Sigmoid colon (tissue), 3 donors: ENCODE measurements at regions not wholly inside any gene's neighbourhood (a gene's known extent, or its start where the extent isn't known, plus 50 kb on each side); places are given as distances from the start of the nearest gene placed in this dataset.

ENCODE experiments used
- POLR2A ChIP-seq, 2 donors: fragments of 450-650 bp; IDR thresholded peaks; one replicate each; pipeline ENCODE4 v1.6.1; 2016; ENCODE audit warnings: antibody characterized with exemption in 2 of 2, mild to moderate bottlenecking in 2 of 2, moderate library complexity in 2 of 2
- TF ChIP-seq, protein P1 (sequence below), 4 experiments: fragments of 450-650 bp in 3 of 4; fragments of 200-600 bp in 1 of 4; IDR thresholded peaks; one replicate each; pipeline ENCODE4 v1.5.1; 2016 to 2019; ENCODE audit warnings: antibody characterized with exemption in 4 of 4, mild to moderate bottlenecking in 3 of 4, moderate library complexity in 2 of 4

GRCh38 chr3:189580190-189580589 lies 51.0 kb upstream of the TP63 start:
- no peak for TF ChIP-seq POLR2A (IDR thresholded peaks at IDR 0.05)
- TF ChIP-seq, protein P1, sequence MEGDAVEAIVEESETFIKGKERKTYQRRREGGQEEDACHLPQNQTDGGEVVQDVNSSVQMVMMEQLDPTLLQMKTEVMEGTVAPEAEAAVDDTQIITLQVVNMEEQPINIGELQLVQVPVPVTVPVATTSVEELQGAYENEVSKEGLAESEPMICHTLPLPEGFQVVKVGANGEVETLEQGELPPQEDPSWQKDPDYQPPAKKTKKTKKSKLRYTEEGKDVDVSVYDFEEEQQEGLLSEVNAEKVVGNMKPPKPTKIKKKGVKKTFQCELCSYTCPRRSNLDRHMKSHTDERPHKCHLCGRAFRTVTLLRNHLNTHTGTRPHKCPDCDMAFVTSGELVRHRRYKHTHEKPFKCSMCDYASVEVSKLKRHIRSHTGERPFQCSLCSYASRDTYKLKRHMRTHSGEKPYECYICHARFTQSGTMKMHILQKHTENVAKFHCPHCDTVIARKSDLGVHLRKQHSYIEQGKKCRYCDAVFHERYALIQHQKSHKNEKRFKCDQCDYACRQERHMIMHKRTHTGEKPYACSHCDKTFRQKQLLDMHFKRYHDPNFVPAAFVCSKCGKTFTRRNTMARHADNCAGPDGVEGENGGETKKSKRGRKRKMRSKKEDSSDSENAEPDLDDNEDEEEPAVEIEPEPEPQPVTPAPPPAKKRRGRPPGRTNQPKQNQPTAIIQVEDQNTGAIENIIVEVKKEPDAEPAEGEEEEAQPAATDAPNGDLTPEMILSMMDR (IDR thresholded peaks at IDR 0.05) = no peak
